K562 (cell line): ENCODE measurements at regions not wholly inside any gene's neighbourhood (a gene's known extent, or its start where the extent isn't known, plus 50 kb on each side); places are given as distances from the start of the nearest gene placed in this dataset.

Experiments
- ARNT ChIP-seq, 2 experiments: fragments of 450-650 bp; IDR thresholded peaks; 2 replicates each; pipeline ENCODE4 v1.6.1; 2016; ENCODE audit warnings: mild to moderate bottlenecking in 1 of 2
- CEBPB ChIP-seq: fragments of 450-650 bp; IDR thresholded peaks from 2 replicates; pipeline ENCODE4 v1.6.1; 2016; ENCODE audit warnings: missing genetic modification characterization, missing compliant biosample characterization
- DACH1 ChIP-seq: fragments of 450-650 bp; IDR thresholded peaks from 2 replicates; pipeline ENCODE4 v1.6.1; 2018; ENCODE audit not compliant: partially characterized antibody
- DPF2 ChIP-seq: fragments of 450-650 bp; IDR thresholded peaks from 2 replicates; pipeline ENCODE4 v1.6.1; 2016
- FOXK2 ChIP-seq, 2 experiments: fragments of 450-650 bp; IDR thresholded peaks in 1 of 2; conservative IDR thresholded peaks in 1 of 2; 2 replicates each; pipeline ENCODE4 v1.6.1; 2016; ENCODE audit warnings: low read depth in 2 of 2, mild to moderate bottlenecking in 1 of 2
- FOXM1 ChIP-seq, 2 experiments: fragments of 450-650 bp in 1 of 2; sonication (generic) in 1 of 2; formaldehyde crosslinking in 1 of 2; IDR thresholded peaks; 2 replicates each; pipeline versions ENCODE4 v1.6.1 to v1.9.0; 2017 to 2022; ENCODE audit warnings: low read depth in 2 of 2, mild to moderate bottlenecking in 2 of 2, missing genetic modification reagents in 1 of 2, moderate library complexity in 1 of 2
- HDAC3 ChIP-seq: fragments of 450-650 bp; IDR thresholded peaks from 2 replicates; pipeline ENCODE4 v1.6.1; 2018; ENCODE audit warnings: borderline replicate concordance, mild to moderate bottlenecking, moderate library complexity; ENCODE audit not compliant: partially characterized antibody
- NCOR1 ChIP-seq: fragments of 450-650 bp; IDR thresholded peaks from 2 replicates; pipeline ENCODE4 v1.6.1; 2016; ENCODE audit warnings: mild to moderate bottlenecking, moderate library complexity
- PHF21A ChIP-seq: fragments of 450-650 bp; IDR thresholded peaks from 2 replicates; pipeline ENCODE4 v1.6.1; 2017; ENCODE audit warnings: low read depth, borderline replicate concordance
- RAD21 ChIP-seq, 2 experiments: fragments of 250-450 bp in 1 of 2; fragments of 450-650 bp in 1 of 2; sonication (Bioruptor Pico) in 1 of 2; formaldehyde crosslinking in 1 of 2; IDR thresholded peaks in 1 of 2; conservative IDR thresholded peaks in 1 of 2; 2 replicates each; pipeline versions ENCODE4 v1.4.0 to v1.8.0; 2020 to 2022; ENCODE audit warnings: mild to moderate bottlenecking in 2 of 2, moderate library complexity in 1 of 2
- RAD51 ChIP-seq: fragments of 450-650 bp; IDR thresholded peaks from 2 replicates; pipeline ENCODE4 v1.7.1; 2016; ENCODE audit warnings: low read depth, mild to moderate bottlenecking, borderline replicate concordance
- RCOR1 ChIP-seq, 2 experiments: IDR thresholded peaks; 2 replicates each; pipeline ENCODE4 v1.6.1; 2012; ENCODE audit warnings: low read depth in 2 of 2, low read length in 2 of 2, borderline replicate concordance in 1 of 2, improper control_type of control experiment in 1 of 2
- SP1 ChIP-seq: sonication (generic); formaldehyde crosslinking; IDR thresholded peaks from 2 replicates; pipeline ENCODE4 v1.8.1; 2022; ENCODE audit warnings: mild to moderate bottlenecking, missing genetic modification reagents
- SRSF1 ChIP-seq: fragments of 200-400 bp; formaldehyde crosslinking; IDR thresholded peaks from 2 replicates; pipeline ENCODE4 v1.6.1; 2017; ENCODE audit warnings: mild to moderate bottlenecking, low read depth, low read length, moderate library complexity
- TAL1 ChIP-seq: fragments of 450-650 bp; IDR thresholded peaks from 2 replicates; pipeline ENCODE4 v1.6.1; 2016; ENCODE audit warnings: mild to moderate bottlenecking
- ZFX ChIP-seq: sonication (generic); formaldehyde crosslinking; IDR thresholded peaks from 2 replicates; pipeline ENCODE4 v1.8.0; 2022; ENCODE audit warnings: mild to moderate bottlenecking, missing genetic modification reagents, moderate library complexity
- ZNF785 ChIP-seq: fragments of 250-450 bp; sonication (Bioruptor Pico); IDR thresholded peaks from 2 replicates; pipeline ENCODE4 v1.4.0; 2020; ENCODE audit warnings: mild to moderate bottlenecking
- TF ChIP-seq, protein P1 (sequence below): fragments of 250-450 bp; sonication (Bioruptor Pico); IDR thresholded peaks from 2 replicates; pipeline ENCODE4 v1.4.0; 2020
- TF ChIP-seq, protein P2 (sequence below), 3 experiments: fragments of 200-800 bp in 1 of 3; sonication (Bioruptor generic) in 1 of 3; sonication (generic) in 1 of 3; formaldehyde crosslinking in 1 of 3; IDR thresholded peaks; 2 replicates each; pipeline versions ENCODE4 v1.6.1 to v1.8.0; 2016 to 2022; ENCODE audit warnings: mild to moderate bottlenecking in 2 of 3, missing compliant biosample characterization in 2 of 3, missing genetic modification characterization in 2 of 3, missing genetic modification reagents in 1 of 3
- TF ChIP-seq, protein P3 (sequence below): IDR thresholded peaks from 2 replicates; pipeline ENCODE4 v1.6.1; 2014; ENCODE audit warnings: antibody characterized with exemption

DNA sequence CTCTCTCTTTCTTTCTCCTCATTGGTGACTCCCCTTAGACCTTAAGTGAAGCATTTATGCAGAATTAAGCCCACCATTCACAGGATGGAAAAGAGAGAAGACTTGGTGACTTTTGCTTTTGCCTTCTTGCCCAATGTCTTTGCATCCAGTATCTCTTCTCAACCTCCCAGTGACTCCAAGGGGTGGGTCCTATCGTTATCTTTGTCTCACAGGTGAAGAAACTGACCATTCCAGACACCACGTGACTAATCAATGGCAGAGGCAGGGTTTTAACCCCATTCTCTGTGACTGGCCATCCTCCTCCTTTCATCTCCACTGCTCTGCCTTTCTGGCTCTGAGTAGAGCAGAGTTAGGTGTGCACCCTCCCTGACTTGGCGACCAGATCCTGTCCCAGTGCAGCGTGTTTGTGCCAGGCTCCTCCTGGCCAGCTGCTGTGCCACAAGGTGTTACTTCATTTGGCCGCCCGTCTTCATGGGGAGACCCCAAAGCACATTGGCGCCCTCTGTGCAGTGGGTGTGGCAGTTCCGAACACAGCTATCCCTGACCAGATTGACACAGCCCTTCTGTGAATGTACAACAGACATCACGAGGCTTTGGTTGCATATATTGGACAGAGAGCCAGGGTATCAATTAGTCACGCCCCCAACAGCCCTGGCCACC is 501.3 kb downstream of the CD83 start (continued):
- TF ChIP-seq SP1 (CRISPR knock-in tag) (peak; percentile 54; the same call in 1 of the 2 replicates), FOXM1 (IDR thresholded peaks at IDR 0.05; ENCODE audit: low read depth) (peak; percentile 63), FOXM1 (CRISPR knock-in tag; IDR thresholded peaks at IDR 0.05; ENCODE audit: low read depth) (no peak), SRSF1 (no peak), RAD21 (CRISPR knock-in tag; conservative IDR thresholded peaks at IDR 0.05 in 1 of 2, IDR thresholded peaks at IDR 0.05 in 1 of 2) (peak in 1 of 2 experiments; percentile 28; a peak in 1 of 4 replicates), CEBPB (tag) (peak; percentile 90), NCOR1 (peak; percentile 88), FOXK2 (conservative IDR thresholded peaks at IDR 0.05 in 1 of 2, IDR thresholded peaks at IDR 0.05 in 1 of 2; ENCODE audit: low read depth in 2 of 2) (0 out of 4 replicates have a peak, but pooled peaks of 1 of the 2 experiments have one; percentile 41), RCOR1 (IDR thresholded peaks at IDR 0.05; ENCODE audit: borderline replicate concordance in 1 of 2, low read depth in 2 of 2, low read length in 2 of 2) (peak in 1 of 2 experiments; percentile 85; a peak in 2 of 4 replicates), DACH1 (peak; percentile 4), ZNF785 (CRISPR knock-in tag) (no peak), ARNT (IDR thresholded peaks at IDR 0.05) (peak in 1 of 2 experiments; percentile 76; a peak in 1 of 4 replicates), HDAC3 (peak; percentile 56), PHF21A (no peak), TAL1 (peak; percentile 88), ZFX (CRISPR knock-in tag) (no peak), DPF2 (peak; percentile 92), RAD51 (peak; percentile 97)
- TF ChIP-seq, protein P1, sequence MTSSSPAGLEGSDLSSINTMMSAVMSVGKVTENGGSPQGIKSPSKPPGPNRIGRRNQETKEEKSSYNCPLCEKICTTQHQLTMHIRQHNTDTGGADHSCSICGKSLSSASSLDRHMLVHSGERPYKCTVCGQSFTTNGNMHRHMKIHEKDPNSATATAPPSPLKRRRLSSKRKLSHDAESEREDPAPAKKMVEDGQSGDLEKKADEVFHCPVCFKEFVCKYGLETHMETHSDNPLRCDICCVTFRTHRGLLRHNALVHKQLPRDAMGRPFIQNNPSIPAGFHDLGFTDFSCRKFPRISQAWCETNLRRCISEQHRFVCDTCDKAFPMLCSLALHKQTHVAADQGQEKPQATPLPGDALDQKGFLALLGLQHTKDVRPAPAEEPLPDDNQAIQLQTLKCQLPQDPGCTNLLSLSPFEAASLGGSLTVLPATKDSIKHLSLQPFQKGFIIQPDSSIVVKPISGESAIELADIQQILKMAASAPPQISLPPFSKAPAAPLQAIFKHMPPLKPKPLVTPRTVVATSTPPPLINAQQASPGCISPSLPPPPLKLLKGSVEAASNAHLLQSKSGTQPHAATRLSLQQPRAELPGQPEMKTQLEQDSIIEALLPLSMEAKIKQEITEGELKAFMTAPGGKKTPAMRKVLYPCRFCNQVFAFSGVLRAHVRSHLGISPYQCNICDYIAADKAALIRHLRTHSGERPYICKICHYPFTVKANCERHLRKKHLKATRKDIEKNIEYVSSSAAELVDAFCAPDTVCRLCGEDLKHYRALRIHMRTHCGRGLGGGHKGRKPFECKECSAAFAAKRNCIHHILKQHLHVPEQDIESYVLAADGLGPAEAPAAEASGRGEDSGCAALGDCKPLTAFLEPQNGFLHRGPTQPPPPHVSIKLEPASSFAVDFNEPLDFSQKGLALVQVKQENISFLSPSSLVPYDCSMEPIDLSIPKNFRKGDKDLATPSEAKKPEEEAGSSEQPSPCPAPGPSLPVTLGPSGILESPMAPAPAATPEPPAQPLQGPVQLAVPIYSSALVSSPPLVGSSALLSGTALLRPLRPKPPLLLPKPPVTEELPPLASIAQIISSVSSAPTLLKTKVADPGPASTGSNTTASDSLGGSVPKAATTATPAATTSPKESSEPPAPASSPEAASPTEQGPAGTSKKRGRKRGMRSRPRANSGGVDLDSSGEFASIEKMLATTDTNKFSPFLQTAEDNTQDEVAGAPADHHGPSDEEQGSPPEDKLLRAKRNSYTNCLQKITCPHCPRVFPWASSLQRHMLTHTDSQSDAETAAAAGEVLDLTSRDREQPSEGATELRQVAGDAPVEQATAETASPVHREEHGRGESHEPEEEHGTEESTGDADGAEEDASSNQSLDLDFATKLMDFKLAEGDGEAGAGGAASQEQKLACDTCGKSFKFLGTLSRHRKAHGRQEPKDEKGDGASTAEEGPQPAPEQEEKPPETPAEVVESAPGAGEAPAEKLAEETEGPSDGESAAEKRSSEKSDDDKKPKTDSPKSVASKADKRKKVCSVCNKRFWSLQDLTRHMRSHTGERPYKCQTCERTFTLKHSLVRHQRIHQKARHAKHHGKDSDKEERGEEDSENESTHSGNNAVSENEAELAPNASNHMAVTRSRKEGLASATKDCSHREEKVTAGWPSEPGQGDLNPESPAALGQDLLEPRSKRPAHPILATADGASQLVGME (CRISPR knock-in tag): 0 out of 2 replicates have a peak, but pooled peaks have one; percentile 53
- TF ChIP-seq, protein P2, sequence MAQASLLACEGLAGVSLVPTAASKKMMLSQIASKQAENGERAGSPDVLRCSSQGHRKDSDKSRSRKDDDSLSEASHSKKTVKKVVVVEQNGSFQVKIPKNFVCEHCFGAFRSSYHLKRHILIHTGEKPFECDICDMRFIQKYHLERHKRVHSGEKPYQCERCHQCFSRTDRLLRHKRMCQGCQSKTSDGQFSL (CRISPR knock-in tag; IDR thresholded peaks at IDR 0.05): no peak
- TF ChIP-seq, protein P2 (tag; IDR thresholded peaks at IDR 0.05): no peak
- TF ChIP-seq, protein P3, sequence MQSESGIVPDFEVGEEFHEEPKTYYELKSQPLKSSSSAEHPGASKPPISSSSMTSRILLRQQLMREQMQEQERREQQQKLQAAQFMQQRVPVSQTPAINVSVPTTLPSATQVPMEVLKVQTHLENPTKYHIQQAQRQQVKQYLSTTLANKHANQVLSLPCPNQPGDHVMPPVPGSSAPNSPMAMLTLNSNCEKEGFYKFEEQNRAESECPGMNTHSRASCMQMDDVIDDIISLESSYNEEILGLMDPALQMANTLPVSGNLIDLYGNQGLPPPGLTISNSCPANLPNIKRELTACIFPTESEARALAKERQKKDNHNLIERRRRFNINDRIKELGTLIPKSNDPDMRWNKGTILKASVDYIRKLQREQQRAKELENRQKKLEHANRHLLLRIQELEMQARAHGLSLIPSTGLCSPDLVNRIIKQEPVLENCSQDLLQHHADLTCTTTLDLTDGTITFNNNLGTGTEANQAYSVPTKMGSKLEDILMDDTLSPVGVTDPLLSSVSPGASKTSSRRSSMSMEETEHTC: peak; percentile 66; the same call in 1 of the 2 replicates
